Stimulated activated CD8-positive, alpha-beta memory T cell treated with anti-CD3 and anti-CD28 coated beads, Interleukin-2, amount 100 ng/mL, for 1 hour (primary cell): ENCODE measurements at regions not wholly inside any gene's neighbourhood (a gene's known extent, or its start where the extent isn't known, plus 50 kb on each side); places are given as distances from the start of the nearest gene placed in this dataset.
"Not testable (repeated sequence)": the region's sequence is repeated elsewhere in the genome, so short reads cannot be mapped to it uniquely, and the experiment has no call there.

Experiments used
- DNase-seq, 2 donors: peaks; one replicate each; pipeline ENCODE4 v3.0.0-alpha.2; 2020; ENCODE audit warnings: low read depth in 2 of 2

- DNase-seq = no peak
Observed at GRCh38 chr7:356691-357462, 66.9 kb downstream of the FOXL3 start.

- DNase-seq = no peak
Observed at GRCh38 chr7:357531-358209, 67.7 kb downstream of the FOXL3 start.

GRCh38 chr7:358352-358751 is 68.4 kb downstream of the FOXL3 start:
- DNase-seq = no peak

- no peak for DNase-seq
Observed at GRCh38 chr7:359226-359765, 69.3 kb downstream of the FOXL3 start.

- DNase-seq = no peak
Observed at GRCh38 chr7:359766-360361, 69.9 kb downstream of the FOXL3 start.

- DNase-seq = no peak
Observed at GRCh38 chr7:360454-361100, 70.6 kb downstream of the FOXL3 start.

- DNase-seq = not testable (repeated sequence)
Observed at GRCh38 chr7:361182-361581, 71.2 kb downstream of the FOXL3 start.

GRCh38 chr7:361680-362401 is 71.9 kb downstream of the FOXL3 start:
- no peak for DNase-seq

- DNase-seq = peak in 1 of 2 donors; percentile 41
Observed at GRCh38 chr7:362402-363096, 72.6 kb downstream of the FOXL3 start.

- no peak for DNase-seq
Observed at GRCh38 chr7:363626-364025, 73.7 kb downstream of the FOXL3 start.

- DNase-seq = no peak
Observed at GRCh38 chr7:364536-364935, 74.6 kb downstream of the FOXL3 start.

GRCh38 chr7:365593-365992 is 75.6 kb downstream of the FOXL3 start:
- DNase-seq = no peak

GRCh38 chr7:366161-366803 is 76.3 kb downstream of the FOXL3 start:
- DNase-seq = no peak

GRCh38 chr7:367351-367901 is 77.5 kb downstream of the FOXL3 start:
- DNase-seq = no peak

- no peak for DNase-seq
Observed at GRCh38 chr7:368651-369475, 78.9 kb downstream of the FOXL3 start.

GRCh38 chr7:369476-370258 is 79.7 kb downstream of the FOXL3 start:
- no peak for DNase-seq

GRCh38 chr7:370259-370625 is 80.3 kb downstream of the FOXL3 start:
- DNase-seq = no peak

- DNase-seq = no peak
Observed at GRCh38 chr7:370775-371118, 80.8 kb downstream of the FOXL3 start.
